Right lobe of liver (tissue), 4 donors: ENCODE measurements at regions not wholly inside any gene's neighbourhood (a gene's known extent, or its start where the extent isn't known, plus 50 kb on each side); places are given as distances from the start of the nearest gene placed in this dataset.

Experiments
- POLR2A ChIP-seq: fragments of 450-650 bp; IDR thresholded peaks from one replicate; pipeline ENCODE4 v1.6.1; 2017; ENCODE audit warnings: antibody characterized with exemption, mild to moderate bottlenecking
- TF ChIP-seq, protein P1 (sequence below), 4 donors: fragments of 200-600 bp in 3 of 4; fragments of 450-650 bp in 1 of 4; IDR thresholded peaks; one replicate each; pipeline versions ENCODE4 v1.5.1 to v1.8.0; 2016 to 2022; ENCODE audit warnings: antibody characterized with exemption in 4 of 4, mild to moderate bottlenecking in 2 of 4
- donor health status: DM: no; HTN: no; CAD: no.
- donor health status: DM: no; HTN: no; CAD: no.
- donor health status: DM: no; HTN: yes; CAD: no.

DNA sequence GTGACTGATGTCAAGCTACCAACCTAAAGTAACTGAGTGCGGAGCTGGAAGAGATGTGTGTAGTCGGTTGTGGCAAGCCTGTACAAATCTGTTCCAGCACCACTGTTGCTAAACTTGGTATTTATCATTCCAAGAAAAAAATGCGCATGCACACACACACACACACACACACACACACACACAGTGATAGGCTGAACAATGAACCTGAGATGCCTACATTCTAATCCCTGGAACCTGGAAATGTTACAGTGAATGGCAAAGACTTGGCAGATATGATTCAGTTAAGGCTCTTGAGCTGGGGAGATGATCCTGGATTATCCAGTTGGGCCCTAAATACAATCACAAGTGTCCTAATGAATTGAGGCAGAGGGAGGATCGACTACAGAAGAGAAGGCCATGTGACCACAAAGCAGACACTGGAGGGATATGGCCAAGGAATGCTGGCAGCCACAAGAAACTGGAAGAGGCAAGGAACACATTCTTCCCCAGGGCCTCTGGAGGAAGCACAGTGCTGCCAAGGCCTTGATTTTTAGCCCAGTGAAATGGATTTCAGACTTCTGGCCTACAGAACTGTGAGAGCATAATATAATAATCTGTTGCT is 49.7 kb upstream of the LHFPL2 start:
- TF ChIP-seq, protein P1, sequence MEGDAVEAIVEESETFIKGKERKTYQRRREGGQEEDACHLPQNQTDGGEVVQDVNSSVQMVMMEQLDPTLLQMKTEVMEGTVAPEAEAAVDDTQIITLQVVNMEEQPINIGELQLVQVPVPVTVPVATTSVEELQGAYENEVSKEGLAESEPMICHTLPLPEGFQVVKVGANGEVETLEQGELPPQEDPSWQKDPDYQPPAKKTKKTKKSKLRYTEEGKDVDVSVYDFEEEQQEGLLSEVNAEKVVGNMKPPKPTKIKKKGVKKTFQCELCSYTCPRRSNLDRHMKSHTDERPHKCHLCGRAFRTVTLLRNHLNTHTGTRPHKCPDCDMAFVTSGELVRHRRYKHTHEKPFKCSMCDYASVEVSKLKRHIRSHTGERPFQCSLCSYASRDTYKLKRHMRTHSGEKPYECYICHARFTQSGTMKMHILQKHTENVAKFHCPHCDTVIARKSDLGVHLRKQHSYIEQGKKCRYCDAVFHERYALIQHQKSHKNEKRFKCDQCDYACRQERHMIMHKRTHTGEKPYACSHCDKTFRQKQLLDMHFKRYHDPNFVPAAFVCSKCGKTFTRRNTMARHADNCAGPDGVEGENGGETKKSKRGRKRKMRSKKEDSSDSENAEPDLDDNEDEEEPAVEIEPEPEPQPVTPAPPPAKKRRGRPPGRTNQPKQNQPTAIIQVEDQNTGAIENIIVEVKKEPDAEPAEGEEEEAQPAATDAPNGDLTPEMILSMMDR (IDR thresholded peaks at IDR 0.05): no peak
- TF ChIP-seq POLR2A: no peak
